GM21576 (cell line): ENCODE measurements at regions not wholly inside any gene's neighbourhood (a gene's known extent, or its start where the extent isn't known, plus 50 kb on each side); places are given as distances from the start of the nearest gene placed in this dataset.
"Not testable (repeated sequence)": the region's sequence is repeated elsewhere in the genome, so short reads cannot be mapped to it uniquely, and the experiment has no call there.

Source experiments
- ATAC-seq: cut with Tn5 transposase; IDR thresholded peaks from one replicate; pipeline ENCODE4 v1.9.1; 2021; ENCODE audit warnings: mild to moderate bottlenecking, moderate library complexity; ENCODE audit not compliant: unreplicated experiment

- ATAC-seq: no peak
Measured at GRCh38 chr7:140283472-140283871, 106.7 kb upstream of the KDM7A start.

DNA sequence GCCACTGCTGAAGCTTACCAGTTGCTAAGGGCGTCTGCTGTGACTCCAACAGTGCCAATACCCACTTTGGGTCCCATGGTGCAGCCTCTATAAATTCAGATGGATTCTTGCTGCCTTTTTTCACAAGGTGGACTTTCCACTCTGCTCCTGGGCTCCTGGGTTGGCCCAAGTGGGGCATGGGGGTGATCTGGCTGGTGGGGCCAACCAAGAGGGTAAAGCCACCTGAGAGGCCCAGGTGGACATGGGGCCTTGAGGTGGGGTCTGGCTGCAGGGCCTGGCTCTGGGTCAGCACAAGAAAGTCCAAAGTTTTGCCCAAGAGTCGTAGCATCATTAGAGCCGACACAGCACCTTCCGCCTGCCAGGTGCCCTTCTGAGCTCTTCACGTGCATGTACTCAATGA is 105.2 kb upstream of the KDM7A start:
- no peak for ATAC-seq

GRCh38 chr7:140281255-140281654 is 104.5 kb upstream of the KDM7A start:
- ATAC-seq: no peak

- ATAC-seq: no peak
Measured at GRCh38 chr7:140276001-140276400, 99.2 kb upstream of the KDM7A start.

DNA sequence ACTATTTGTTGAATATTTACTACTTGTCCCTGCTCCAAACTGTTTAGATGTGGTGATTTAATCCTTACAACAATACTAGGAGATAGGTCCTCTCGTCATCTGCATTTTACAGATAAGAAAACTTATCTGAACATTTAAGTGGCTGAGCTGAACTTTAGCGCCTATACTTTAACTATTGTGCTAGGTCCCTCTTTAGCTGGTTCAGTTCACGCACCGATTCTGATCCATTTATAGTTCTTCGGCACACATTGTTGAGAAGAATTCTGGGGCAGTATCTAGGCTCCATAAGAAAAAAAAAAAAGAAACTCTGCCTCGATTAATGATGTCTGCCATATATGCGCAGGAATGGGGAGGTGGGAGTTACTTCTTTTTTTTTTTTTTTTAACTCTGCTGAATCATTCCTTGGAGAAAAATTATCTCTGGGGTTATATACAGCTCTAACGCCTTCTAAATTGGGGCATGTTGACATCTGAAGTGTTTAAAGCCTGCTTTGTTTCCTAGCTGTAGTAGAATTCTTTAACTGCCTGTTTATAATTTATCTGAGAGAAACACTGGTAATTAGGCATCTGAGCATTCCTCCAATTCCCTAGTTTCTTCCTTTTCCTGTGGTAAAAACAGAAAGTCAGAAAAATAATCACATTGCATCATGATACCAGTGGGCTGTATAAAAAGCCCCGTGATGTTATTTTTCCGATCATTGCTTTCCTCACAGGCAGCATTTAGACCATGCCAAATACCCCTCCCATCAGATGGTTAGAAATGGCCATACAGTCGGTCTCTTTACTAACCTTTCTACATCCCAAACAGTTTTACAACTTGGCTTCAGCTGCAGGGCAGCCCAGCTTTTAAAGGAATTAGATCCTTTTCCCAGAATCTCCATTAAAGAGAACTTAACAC is 98.5 kb upstream of the KDM7A start:
- ATAC-seq: no peak

- ATAC-seq: no peak
Measured at GRCh38 chr7:140273417-140273816, 96.6 kb upstream of the KDM7A start.

GRCh38 chr7:140271643-140271968 is 94.8 kb upstream of the KDM7A start:
- ATAC-seq: not testable (repeated sequence)

- no peak for ATAC-seq
Measured at GRCh38 chr7:140269004-140269638, 92.3 kb upstream of the KDM7A start.

DNA sequence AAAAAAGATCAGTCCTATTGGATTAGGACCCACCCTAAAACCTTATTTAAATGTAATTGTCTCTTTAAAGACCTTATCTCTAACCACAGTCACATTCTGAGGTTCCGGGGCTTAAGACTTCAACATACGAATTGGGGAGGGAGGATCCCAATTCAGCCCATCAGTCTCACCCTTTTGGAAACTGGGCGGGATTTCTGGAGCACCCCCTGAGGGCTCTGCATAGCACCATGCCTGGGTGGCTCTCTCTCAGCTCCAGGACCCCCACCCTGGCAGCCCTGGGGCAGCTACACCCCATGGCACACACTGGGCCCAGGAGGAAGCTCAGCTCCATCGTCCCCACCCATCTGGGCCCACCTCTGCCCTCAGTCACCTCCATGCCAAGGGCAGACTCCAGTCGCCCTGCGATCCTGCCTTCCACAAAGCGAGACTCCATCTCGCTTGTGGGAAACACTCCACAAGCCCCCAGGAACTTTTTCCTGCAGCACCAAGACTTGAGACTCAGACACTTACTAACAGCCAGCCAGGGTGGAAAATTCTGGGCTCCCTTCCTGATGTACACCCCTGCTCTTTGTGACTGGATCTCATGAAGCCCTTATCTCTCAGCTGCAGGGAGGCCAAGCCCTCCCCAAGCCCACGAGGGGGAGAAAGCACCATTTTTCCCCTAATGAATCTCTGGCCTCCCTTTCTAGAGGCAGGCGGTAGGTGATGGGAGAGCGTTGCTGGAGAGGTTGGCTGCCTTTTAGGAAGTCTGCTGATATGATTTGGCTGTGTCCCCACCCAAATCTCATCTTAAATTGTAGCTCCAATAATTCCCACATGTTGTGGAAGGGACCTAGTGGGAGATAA is 90.8 kb upstream of the KDM7A start:
- ATAC-seq: no peak

- no peak for ATAC-seq
Measured at GRCh38 chr7:140263277-140263676, 86.5 kb upstream of the KDM7A start.

DNA sequence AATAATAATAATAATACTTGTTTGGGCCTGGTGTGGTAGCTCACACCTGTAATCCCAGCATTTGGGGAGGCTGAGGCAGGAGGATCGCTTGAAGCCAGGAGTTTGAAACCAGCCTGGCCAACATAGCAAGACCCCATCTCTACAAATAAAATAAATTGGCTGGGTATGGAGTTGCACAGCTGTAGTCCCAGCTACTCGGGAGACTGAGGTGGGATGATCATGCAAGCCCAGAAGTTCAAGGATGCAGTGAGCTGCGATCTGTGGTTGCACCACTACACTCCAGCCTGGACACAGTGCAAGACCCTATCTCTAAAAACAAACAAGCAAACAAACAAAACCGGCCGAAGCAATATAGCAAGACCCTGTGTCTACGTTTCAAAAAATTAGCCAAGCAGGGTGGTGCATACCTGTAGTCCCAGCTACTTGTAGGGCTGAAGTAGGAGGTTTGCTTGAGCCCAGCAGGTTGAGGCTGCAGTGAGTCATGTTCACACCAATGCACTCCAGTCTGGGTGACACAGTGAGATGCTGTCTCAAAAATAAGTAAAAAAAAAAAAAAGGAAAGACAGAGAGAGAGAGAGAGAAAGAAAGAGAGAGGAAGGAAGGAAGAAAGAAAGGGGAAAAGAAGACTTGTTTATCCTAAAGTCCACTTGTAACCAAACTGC is 85.6 kb upstream of the KDM7A start:
- no peak for ATAC-seq

DNA sequence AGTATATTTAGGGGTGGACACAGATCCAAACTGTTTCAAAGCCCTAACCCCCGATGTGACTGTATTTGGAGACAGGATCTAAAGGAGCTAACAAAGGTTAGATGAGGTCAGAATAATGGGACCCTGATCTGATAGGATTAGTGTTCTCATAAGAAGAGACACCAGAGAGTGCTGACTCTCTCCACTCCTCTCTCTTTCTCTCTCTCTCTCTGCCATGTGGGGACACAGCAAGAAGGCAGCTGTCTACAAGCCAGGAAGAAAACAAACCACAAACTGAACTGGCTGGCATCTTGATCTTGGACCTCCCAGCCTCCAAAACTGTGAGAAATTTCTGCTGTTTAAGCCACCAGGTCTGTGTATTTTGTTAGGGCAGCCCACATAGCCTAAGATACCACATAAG is 84.7 kb upstream of the KDM7A start:
- no peak for ATAC-seq

- no peak for ATAC-seq
Measured at GRCh38 chr7:140261105-140261486, 84.3 kb upstream of the KDM7A start.

DNA sequence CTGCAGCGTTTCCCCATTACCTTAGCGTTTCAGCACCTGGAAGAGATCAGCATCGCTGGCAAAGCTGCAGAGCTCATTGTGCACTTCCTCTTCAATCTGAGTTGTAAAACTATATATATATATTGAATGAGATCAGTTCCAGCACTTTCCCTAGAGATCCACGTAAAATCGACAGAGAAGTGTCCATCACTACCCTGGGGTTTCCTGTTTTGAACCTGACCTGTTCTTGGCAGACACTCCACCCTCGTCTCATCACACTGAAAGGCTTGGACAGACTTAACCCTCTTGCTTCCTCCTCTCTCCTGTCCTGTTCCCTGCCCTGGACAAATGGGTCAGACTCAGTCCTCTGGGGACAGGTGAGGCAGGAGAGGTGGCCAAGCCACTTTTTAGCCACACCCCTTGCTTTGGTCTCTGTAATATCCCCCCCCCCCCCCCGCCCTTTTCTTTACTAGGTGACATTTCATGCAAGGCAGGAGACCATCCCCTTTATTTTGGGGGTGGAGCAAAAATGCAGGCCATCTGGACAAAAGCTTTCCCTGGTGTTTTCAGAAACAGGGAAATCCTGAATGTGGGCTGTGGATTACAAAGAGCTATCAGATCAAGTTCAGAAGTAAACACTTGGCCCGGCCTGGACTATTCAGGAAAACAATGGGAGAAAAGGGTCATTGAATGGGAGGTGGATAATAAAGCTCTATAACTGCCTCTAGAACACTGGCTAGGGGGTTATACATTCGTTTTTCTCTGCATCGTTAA is 83.7 kb upstream of the KDM7A start:
- no peak for ATAC-seq

GRCh38 chr7:140257278-140257677 is 80.5 kb upstream of the KDM7A start:
- not testable (repeated sequence) for ATAC-seq

GRCh38 chr7:140254976-140255375 is 78.2 kb upstream of the KDM7A start:
- ATAC-seq: not testable (repeated sequence)

GRCh38 chr7:140249036-140249806 is 72.4 kb upstream of the KDM7A start:
- no peak for ATAC-seq

GRCh38 chr7:140247559-140247958 is 70.8 kb upstream of the KDM7A start:
- no peak for ATAC-seq

DNA sequence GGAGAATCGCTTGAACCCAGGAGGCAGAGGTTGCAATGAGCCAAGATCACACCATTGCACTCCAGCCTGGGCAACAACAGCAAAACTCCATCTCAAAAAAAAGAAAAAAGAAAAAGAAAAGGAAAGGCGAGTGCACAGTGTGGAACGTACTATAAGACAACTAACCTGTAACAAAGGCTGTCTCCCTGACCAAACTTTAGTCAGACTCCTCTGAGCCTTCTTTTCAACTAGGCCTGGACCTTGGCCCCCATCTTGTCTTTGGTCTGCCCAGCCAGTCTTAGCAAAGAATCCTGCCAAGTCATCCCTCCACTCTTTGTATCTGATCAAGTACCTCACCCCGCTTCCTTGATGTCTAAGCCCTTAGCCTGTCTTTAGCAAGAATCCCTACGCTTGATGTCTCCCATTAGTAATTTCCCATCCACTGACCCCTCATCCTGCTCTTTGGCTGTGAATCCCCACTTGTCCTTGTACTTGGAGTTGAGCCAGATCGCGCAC is 68.9 kb upstream of the KDM7A start:
- ATAC-seq: no peak
